H9 (cell line): ENCODE measurements at regions not wholly inside any gene's neighbourhood (a gene's known extent, or its start where the extent isn't known, plus 50 kb on each side); places are given as distances from the start of the nearest gene placed in this dataset.

Experiments
- DNase-seq: peaks from one replicate; pipeline ENCODE4 v3.0.0-alpha.2; 2017
- H2AFZ ChIP-seq: one replicate; pipeline ENCODE4 v1.6.1; 2013; ENCODE audit warnings: mild to moderate bottlenecking, low read length, control low read depth, moderate library complexity
- H2AK5ac ChIP-seq: 2 replicates; pipeline ENCODE4 v1.6.1; 2013; ENCODE audit warnings: low read length, control low read depth, mixed read lengths; ENCODE audit not compliant: insufficient read length
- H2BK120ac ChIP-seq: one replicate; pipeline ENCODE4 v1.6.1; 2013; ENCODE audit warnings: low read depth, mild to moderate bottlenecking, low read length, control low read depth, inconsistent platforms; ENCODE audit not compliant: poor library complexity, severe bottlenecking
- H2BK12ac ChIP-seq: 2 replicates; pipeline ENCODE4 v1.6.1; 2013; ENCODE audit warnings: low read length, control low read depth, mixed read lengths, low read depth; ENCODE audit not compliant: insufficient read length
- H2BK15ac ChIP-seq: 2 replicates; pipeline ENCODE4 v1.6.1; 2013; ENCODE audit warnings: low read depth, low read length, control low read depth
- H2BK20ac ChIP-seq: one replicate; pipeline ENCODE4 v1.6.1; 2013; ENCODE audit warnings: low read depth, mild to moderate bottlenecking, low read length, control low read depth, inconsistent platforms; ENCODE audit not compliant: poor library complexity, severe bottlenecking
- H2BK5ac ChIP-seq: 2 replicates; pipeline ENCODE4 v1.6.1; 2013; ENCODE audit warnings: low read length, control low read depth, mixed read lengths; ENCODE audit not compliant: insufficient read length
- H3K14ac ChIP-seq: 2 replicates; pipeline ENCODE4 v1.6.1; 2013; ENCODE audit warnings: low read length, control low read depth; ENCODE audit not compliant: insufficient read depth
- H3K18ac ChIP-seq: 2 replicates; pipeline ENCODE4 v1.6.1; 2013; ENCODE audit warnings: low read depth, mild to moderate bottlenecking, mixed read lengths, low read length, control low read depth; ENCODE audit not compliant: insufficient read length
- H3K23ac ChIP-seq: 2 replicates; pipeline ENCODE4 v1.6.1; 2013; ENCODE audit warnings: low read length, control low read depth, mixed read lengths, low read depth; ENCODE audit not compliant: insufficient read length
- H3K23me2 ChIP-seq: 2 replicates; pipeline ENCODE4 v1.6.1; 2013; ENCODE audit warnings: low read depth, mild to moderate bottlenecking, mixed read lengths, low read length, control low read depth; ENCODE audit not compliant: insufficient read length, poor library complexity, severe bottlenecking
- H3K27ac ChIP-seq: 2 replicates; pipeline ENCODE4 v1.5.1; 2013; ENCODE audit warnings: low read length, control low read depth, mixed read lengths, low read depth; ENCODE audit not compliant: insufficient read length
- H3K27me3 ChIP-seq: 2 replicates; pipeline ENCODE4 v1.6.1; 2013; ENCODE audit warnings: low read length, control low read depth, inconsistent platforms; ENCODE audit not compliant: insufficient read depth
- H3K4ac ChIP-seq: 2 replicates; pipeline ENCODE4 v1.6.1; 2013; ENCODE audit warnings: low read depth, mild to moderate bottlenecking, control low read depth, inconsistent platforms, low read length, moderate library complexity
- H3K4me1 ChIP-seq: 2 replicates; pipeline ENCODE4 v1.6.1; 2013; ENCODE audit warnings: low read length, control low read depth, inconsistent platforms; ENCODE audit not compliant: insufficient read depth
- H3K4me2 ChIP-seq: 2 replicates; pipeline ENCODE4 v1.6.1; 2013; ENCODE audit warnings: low read length, control low read depth, mixed read lengths; ENCODE audit not compliant: insufficient read length, insufficient read depth
- H3K56ac ChIP-seq: 2 replicates; pipeline ENCODE4 v1.6.1; 2013; ENCODE audit warnings: low read depth, mild to moderate bottlenecking, mixed read lengths, low read length, control low read depth; ENCODE audit not compliant: insufficient read length
- H3K79me1 ChIP-seq: 2 replicates; pipeline ENCODE4 v1.6.1; 2013; ENCODE audit warnings: low read depth, mild to moderate bottlenecking, moderate library complexity, low read length, control low read depth, inconsistent platforms; ENCODE audit not compliant: insufficient read depth, poor library complexity, severe bottlenecking
- H3K79me2 ChIP-seq: 2 replicates; pipeline ENCODE4 v1.6.1; 2013; ENCODE audit warnings: low read length, control low read depth, inconsistent platforms; ENCODE audit not compliant: insufficient read depth
- H3K9ac ChIP-seq: 2 replicates; pipeline ENCODE4 v1.6.1; 2013; ENCODE audit warnings: low read length, control low read depth, mixed read lengths; ENCODE audit not compliant: insufficient read length; ENCODE audit errors: extremely low read depth
- H3K9me3 ChIP-seq: one replicate; pipeline ENCODE4 v1.6.1; 2013; ENCODE audit warnings: low read depth, low read length, inconsistent platforms; ENCODE audit not compliant: control insufficient read depth
- H3T11ph ChIP-seq: one replicate; pipeline ENCODE4 v1.6.1; 2013; ENCODE audit warnings: mild to moderate bottlenecking, low read length, control low read depth, inconsistent platforms
- H4K20me1 ChIP-seq: one replicate; pipeline ENCODE4 v1.6.1; 2013; ENCODE audit not compliant: control insufficient read depth, insufficient read length, insufficient read depth
- H4K5ac ChIP-seq: 2 replicates; pipeline ENCODE4 v1.6.1; 2013; ENCODE audit warnings: low read depth, mild to moderate bottlenecking, mixed read lengths, low read length, control low read depth; ENCODE audit not compliant: insufficient read length
- H4K8ac ChIP-seq: replicated peaks from 2 replicates; pipeline ENCODE4 v1.6.1; 2013; ENCODE audit warnings: low read length, control low read depth, mixed read lengths, low read depth; ENCODE audit not compliant: insufficient read length
- H4K91ac ChIP-seq: 2 replicates; pipeline ENCODE4 v1.6.1; 2013; ENCODE audit warnings: low read depth, mild to moderate bottlenecking, moderate library complexity, mixed read lengths, low read length, control low read depth; ENCODE audit not compliant: insufficient read length
- H3K27ac Mint-ChIP-seq, 3 experiments: 2 replicates in 2 of 3; 3 replicates in 1 of 3; pipeline ENCODE4 v1.8.0; 2020 to 2021; ENCODE audit warnings: mixed read lengths in 3 of 3, mild to moderate bottlenecking in 1 of 3, moderate library complexity in 1 of 3
- H3K27me3 Mint-ChIP-seq: 2 replicates; pipeline ENCODE4 v1.8.0; 2021; ENCODE audit warnings: low read depth, mild to moderate bottlenecking, moderate library complexity, mixed read lengths
- H3K36me3 Mint-ChIP-seq, 3 experiments: 2 replicates in 2 of 3; 3 replicates in 1 of 3; pipeline ENCODE4 v1.8.0; 2020 to 2021; ENCODE audit warnings: low read depth in 3 of 3, mixed read lengths in 3 of 3; ENCODE audit not compliant: insufficient read depth in 1 of 3
- H3K4me1 Mint-ChIP-seq, 2 experiments: 2 replicates each; pipeline ENCODE4 v1.8.0; 2020; ENCODE audit warnings: mixed read lengths in 2 of 2
- H3K4me3 Mint-ChIP-seq, 2 experiments: 2 replicates in 1 of 2; 3 replicates in 1 of 2; pipeline ENCODE4 v1.8.0; 2020 to 2021; ENCODE audit warnings: mild to moderate bottlenecking in 2 of 2, mixed read lengths in 2 of 2, moderate library complexity in 1 of 2
- H3K9me3 Mint-ChIP-seq, 2 experiments: 2 replicates in 1 of 2; 3 replicates in 1 of 2; pipeline ENCODE4 v1.8.0; 2020; ENCODE audit warnings: mild to moderate bottlenecking in 2 of 2, mixed read lengths in 2 of 2, moderate library complexity in 1 of 2
- CTCF ChIP-seq: fragments of 200-600 bp; sonication (generic); conservative IDR thresholded peaks from 3 replicates; pipeline ENCODE4 v1.8.0; 2021; ENCODE audit warnings: antibody characterized with exemption, mild to moderate bottlenecking
- WGBS: extraction: QIAGEN DNeasy Blood & Tissue Kit; methylation state at CpG from one replicate; pipeline ENCODE4 v1.1.7; 2013; ENCODE audit warnings: missing lambda C conversion rate, low lambda C conversion rate, mixed read lengths; ENCODE audit not compliant: insufficient read length; ENCODE audit errors: extremely low coverage; 5-methylcytosine and 5-hydroxymethylcytosine counted together

GRCh38 chrX:67114635-67115034 lies 429.2 kb upstream of the AR start:
- H2BK5ac ChIP-seq = no peak overlapping the region
- H4K8ac ChIP-seq = no peak overlapping the region
- no peak overlapping the region for H4K5ac ChIP-seq
- H3K9me3 Mint-ChIP-seq = peaks cover 45 to 49% of the 10 kb centered on the region in 2 experiments
- no peak overlapping the region for H3K56ac ChIP-seq
- no peaks in the 10 kb centered on the region for H3K36me3 Mint-ChIP-seq
- no peaks in the 10 kb centered on the region for H3K27me3 ChIP-seq
- no peak overlapping the region for H3K4me2 ChIP-seq
- no peaks in the 10 kb centered on the region; the same call in 1 of the 2 replicates for H3K27me3 Mint-ChIP-seq
- H3K27ac ChIP-seq = no peak overlapping the region
- H2AK5ac ChIP-seq = no peak overlapping the region
- H2BK15ac ChIP-seq = no peak overlapping the region
- H3K4me1 ChIP-seq = no peaks in the 10 kb centered on the region
- peaks cover 45% of the 10 kb centered on the region for H3K9me3 ChIP-seq
- no peak overlapping the region for H2BK12ac ChIP-seq
- H3K23ac ChIP-seq = no peak overlapping the region
- no peak overlapping the region for H3K18ac ChIP-seq
- no peak overlapping the region for H3K4ac ChIP-seq
- no peaks in the 10 kb centered on the region for H3K79me1 ChIP-seq
- no peak for DNase-seq
- no peak for TF ChIP-seq CTCF
- no peaks in the 10 kb centered on the region for H3K79me2 ChIP-seq
- H2BK20ac ChIP-seq = no peak overlapping the region
- H3K4me3 Mint-ChIP-seq = no peak overlapping the region
- no peak overlapping the region for H3K9ac ChIP-seq
- no peak overlapping the region for H3T11ph ChIP-seq
- no peak overlapping the region for H2BK120ac ChIP-seq
- H4K91ac ChIP-seq = no peak overlapping the region
- no CpG with 5 or more reads among the region's 9 CpGs for WGBS
- H3K23me2 ChIP-seq = no peaks in the 10 kb centered on the region
- H3K14ac ChIP-seq = no peak overlapping the region
- H3K4me1 Mint-ChIP-seq = no peaks in the 10 kb centered on the region
- no peaks in the 10 kb centered on the region for H4K20me1 ChIP-seq
- H2AFZ ChIP-seq = no peak overlapping the region
- H3K27ac Mint-ChIP-seq = no peak overlapping the region
